ENCODE measurements at regions not wholly inside any gene's neighbourhood (a gene's known extent, or its start where the extent isn't known, plus 50 kb on each side); places are given as distances from the start of the nearest gene placed in this dataset.
A peak's percentile ranks its signal among the peaks of the same experiment; 100 is the strongest.

GRCh38 chr2:144158096-144158495 is 361.8 kb downstream of the ZEB2 start:
- no peaks in the 10 kb centered on the region for H3K36me3 ChIP-seq (replicated peaks in 1 of 2; ENCODE audit: insufficient read depth in 1 of 2, low read depth in 2 of 2)
- no peaks in the 10 kb centered on the region for H3K9me3 ChIP-seq
- no peaks in the 10 kb centered on the region for H3K4me1 ChIP-seq
- no peak overlapping the region for H3K27ac ChIP-seq
- DNase-seq (no peak), ATAC-seq (no peak)
- H3K4me3 ChIP-seq, result no peak overlapping the region
- no peaks in the 10 kb centered on the region for H3K27me3 ChIP-seq
- intact Hi-C loops (cut with DNase I), result no loop called here
- TF ChIP-seq CTCF (IDR thresholded peaks at IDR 0.05) (no peak), POLR2A (IDR thresholded peaks at IDR 0.05) (no peak)
- 95 to 97% methylated on average over 2 of the region's 2 CpGs for WGBS, 2 donors

- TF ChIP-seq POLR2A (IDR thresholded peaks at IDR 0.05) (no peak), CTCF (IDR thresholded peaks at IDR 0.05) (no peak)
- no peak overlapping the region for H3K4me3 ChIP-seq
- DNase-seq (no peak), ATAC-seq (no peak)
- H3K9me3 ChIP-seq, result no peaks in the 10 kb centered on the region
- no peaks in the 10 kb centered on the region for H3K4me1 ChIP-seq
- 83 to 86% methylated on average over 6 of the region's 6 CpGs for WGBS, 2 donors
- H3K36me3 ChIP-seq (replicated peaks in 1 of 2; ENCODE audit: insufficient read depth in 1 of 2, low read depth in 2 of 2), result no peaks in the 10 kb centered on the region
- intact Hi-C loops (cut with DNase I), result no loop called here
- no peak overlapping the region for H3K27ac ChIP-seq
- H3K27me3 ChIP-seq, result no peaks in the 10 kb centered on the region
These were observed 362.9 kb downstream of the ZEB2 start for GRCh38 chr2:144156736-144157640.

- Histone ChIP-seq H3K36me3 (replicated peaks in 1 of 2; ENCODE audit: insufficient read depth in 1 of 2, low read depth in 2 of 2) (no peaks in the 10 kb centered on the region), H3K27me3 (no peaks in the 10 kb centered on the region), H3K4me3 (no peak overlapping the region), H3K4me1 (no peaks in the 10 kb centered on the region), H3K9me3 (no peaks in the 10 kb centered on the region), H3K27ac (no peak overlapping the region)
- ATAC-seq, result no peak
- no peak for TF ChIP-seq CTCF (IDR thresholded peaks at IDR 0.05)
- TF ChIP-seq POLR2A (IDR thresholded peaks at IDR 0.05), result no peak
- WGBS, 2 donors, result 88 to 93% methylated on average over 2 of the region's 2 CpGs
- DNase-seq, result no peak
- intact Hi-C loops (cut with DNase I), result no loop called here
These were observed 365.7 kb downstream of the ZEB2 start for GRCh38 chr2:144154205-144154604.

GRCh38 chr2:144152817-144153271 is 367.1 kb downstream of the ZEB2 start:
- Histone ChIP-seq H3K27me3 (no peaks in the 10 kb centered on the region), H3K4me1 (no peaks in the 10 kb centered on the region), H3K4me3 (no peak overlapping the region), H3K9me3 (no peaks in the 10 kb centered on the region), H3K27ac (no peak overlapping the region), H3K36me3 (replicated peaks in 1 of 2; ENCODE audit: insufficient read depth in 1 of 2, low read depth in 2 of 2) (no peaks in the 10 kb centered on the region)
- no peak for ATAC-seq
- intact Hi-C loops (cut with DNase I), result no loop called here
- TF ChIP-seq POLR2A (IDR thresholded peaks at IDR 0.05), result no peak
- TF ChIP-seq CTCF (IDR thresholded peaks at IDR 0.05), result peak in 1 of 7 experiments; percentile 13
- 39 to 57% methylated on average over 5 of the region's 5 CpGs for WGBS, 2 donors
- DNase-seq, result peak in 1 of 4 donors; percentile 4

GRCh38 chr2:144151851-144152250 is 368.1 kb downstream of the ZEB2 start:
- no peak for ATAC-seq
- no peaks in the 10 kb centered on the region for H3K4me1 ChIP-seq

More at GRCh38 chr2:144151851-144152250, 368.1 kb downstream of the ZEB2 start:
- TF ChIP-seq POLR2A (IDR thresholded peaks at IDR 0.05) (no peak), CTCF (IDR thresholded peaks at IDR 0.05) (no peak)
- no peak overlapping the region for H3K27ac ChIP-seq
- intact Hi-C loops (cut with DNase I), result no loop called here
- no peak for DNase-seq
- 80 to 99% methylated on average over 2 of the region's 2 CpGs for whole genome bisulfite sequencing, 2 donors
- H3K9me3 ChIP-seq, result no peaks in the 10 kb centered on the region
- no peak overlapping the region for H3K4me3 ChIP-seq
- H3K27me3 ChIP-seq, result no peaks in the 10 kb centered on the region
- H3K36me3 ChIP-seq (replicated peaks in 1 of 2; ENCODE audit: insufficient read depth in 1 of 2, low read depth in 2 of 2), result no peaks in the 10 kb centered on the region
